H1 (cell line): ENCODE measurements at regions not wholly inside any gene's neighbourhood (a gene's known extent, or its start where the extent isn't known, plus 50 kb on each side); places are given as distances from the start of the nearest gene placed in this dataset.

Experiments used
- CTCF ChIA-PET: fragments of 300-600 bp; sonication (Branson Sonifier 250); formaldehyde crosslinking; loops from one replicate; lab custom pipeline; 2021; ENCODE audit not compliant: partially characterized antibody; lab: Charles Lee
- POLR2A ChIA-PET: fragments of 300-600 bp; sonication (Branson Sonifier 250); formaldehyde crosslinking; loops from one replicate; lab custom pipeline; 2021; ENCODE audit warnings: inconsistent platforms; ENCODE audit not compliant: partially characterized antibody; lab: Charles Lee
- DNase-seq, 2 experiments: peaks; one replicate each; pipeline versions ENCODE4 v3.0.0 to v3.0.0-alpha.2; 2010 to 2022; ENCODE audit warnings: low spot score in 2 of 2, low read depth in 1 of 2, mixed read lengths in 1 of 2
- FAIRE-seq: peaks from 2 replicates; lab custom pipeline; 2011; peaks lifted over from hg19 to GRCh38; lab: Jason Lieb, UNC
- H2AFZ ChIP-seq: 2 replicates; pipeline ENCODE4 v1.8.1; 2012; ENCODE audit warnings: low read length, inconsistent platforms
- H2AK5ac ChIP-seq: 2 replicates; pipeline ENCODE4 v1.6.1; 2013; ENCODE audit warnings: low read depth, low read length
- H2BK120ac ChIP-seq: replicated peaks from 2 replicates; pipeline ENCODE3; 2013; ENCODE audit warnings: low read depth, low read length, inconsistent platforms
- H2BK12ac ChIP-seq: 2 replicates; pipeline ENCODE4 v1.6.1; 2013; ENCODE audit warnings: low read depth, low read length
- H2BK15ac ChIP-seq: 2 replicates; pipeline ENCODE4 v1.6.1; 2013; ENCODE audit warnings: low read length
- H2BK20ac ChIP-seq: 2 replicates; pipeline ENCODE4 v1.6.1; 2013; ENCODE audit warnings: low read length
- H2BK5ac ChIP-seq: 2 replicates; pipeline ENCODE4 v1.6.1; 2013; ENCODE audit warnings: low read depth, low read length
- H3K14ac ChIP-seq: 2 replicates; pipeline ENCODE4 v1.6.1; 2013; ENCODE audit warnings: inconsistent platforms; ENCODE audit not compliant: insufficient read length
- H3K18ac ChIP-seq: 2 replicates; pipeline ENCODE4 v1.6.1; 2013; ENCODE audit warnings: low read length; ENCODE audit errors: extremely low read depth
- H3K23ac ChIP-seq: 2 replicates; pipeline ENCODE4 v1.6.1; 2013; ENCODE audit warnings: inconsistent platforms; ENCODE audit not compliant: insufficient read length
- H3K23me2 ChIP-seq: 2 replicates; pipeline ENCODE4 v1.6.1; 2013; ENCODE audit warnings: low read depth, low read length
- H3K27ac ChIP-seq: 2 replicates; pipeline ENCODE4 v1.6.1; 2011; ENCODE audit warnings: low read depth, low read length, inconsistent platforms
- H3K27me3 ChIP-seq, 4 experiments: replicated peaks in 1 of 4; 1 replicate in 1 of 4; 2 replicates in 3 of 4; pipeline versions ENCODE4 v1.6.1 to v1.8.1; 2011 to 2013; ENCODE audit warnings: low read length in 3 of 4, mild to moderate bottlenecking in 3 of 4, inconsistent platforms in 2 of 4, mixed read lengths in 2 of 4, moderate library complexity in 1 of 4; ENCODE audit not compliant: control insufficient read depth in 3 of 4, insufficient read depth in 3 of 4; ENCODE audit errors: extremely low read depth in 1 of 4
- H3K36me3 ChIP-seq, 4 experiments: 2 replicates each; pipeline versions ENCODE4 v1.6.1 to v1.8.1; 2011 to 2013; ENCODE audit warnings: mild to moderate bottlenecking in 4 of 4, low read length in 3 of 4, moderate library complexity in 2 of 4, control low read depth in 1 of 4, inconsistent platforms in 1 of 4; ENCODE audit not compliant: insufficient read depth in 4 of 4, control insufficient read depth in 2 of 4
- H3K4ac ChIP-seq: replicated peaks from 2 replicates; pipeline ENCODE3; 2013; ENCODE audit warnings: low read length, low read depth, mixed read lengths, inconsistent platforms; ENCODE audit not compliant: insufficient read length
- H3K4me1 ChIP-seq, 4 experiments: replicated peaks in 1 of 4; 1 replicate in 1 of 4; 2 replicates in 3 of 4; pipeline versions ENCODE4 v1.6.1 to v1.8.1; 2011 to 2013; ENCODE audit warnings: low read length in 3 of 4, inconsistent platforms in 2 of 4, mixed read lengths in 1 of 4; ENCODE audit not compliant: insufficient read depth in 4 of 4, control insufficient read depth in 3 of 4
- H3K4me2 ChIP-seq, 2 experiments: 2 replicates each; pipeline versions ENCODE4 v1.6.1 to v1.8.1; 2011 to 2013; ENCODE audit warnings: low read depth in 2 of 2, low read length in 2 of 2, control low read depth in 1 of 2, inconsistent platforms in 1 of 2, mild to moderate bottlenecking in 1 of 2; ENCODE audit not compliant: insufficient read depth in 1 of 2
- H3K4me3 ChIP-seq, 4 experiments: fragments of 200-600, 300-600 bp in 1 of 4; sonication (generic), shearing (Covaris generic), sonication (Bioruptor Twin) in 1 of 4; 2 replicates each; pipeline versions ENCODE4 v1.5.1 to v1.8.1; 2011 to 2016; ENCODE audit warnings: low read length in 4 of 4, low read depth in 3 of 4, control low read depth in 2 of 4, inconsistent platforms in 2 of 4, mild to moderate bottlenecking in 2 of 4, mixed read lengths in 1 of 4, moderate library complexity in 1 of 4; ENCODE audit not compliant: insufficient read depth in 2 of 4; ENCODE audit errors: extremely low read depth in 1 of 4
- H3K56ac ChIP-seq: replicated peaks from 2 replicates; pipeline ENCODE3; 2013; ENCODE audit warnings: low read depth, mild to moderate bottlenecking, mixed read lengths, low read length, inconsistent platforms; ENCODE audit not compliant: insufficient read length
- H3K79me1 ChIP-seq: 2 replicates; pipeline ENCODE4 v1.6.1; 2013; ENCODE audit warnings: low read depth, low read length, control low read depth
- H3K79me2 ChIP-seq, 2 experiments: 2 replicates each; pipeline versions ENCODE4 v1.6.1 to v1.8.1; 2012 to 2013; ENCODE audit warnings: low read length in 2 of 2, mild to moderate bottlenecking in 2 of 2, inconsistent platforms in 1 of 2; ENCODE audit not compliant: insufficient read depth in 2 of 2, control insufficient read depth in 1 of 2
- H3K9ac ChIP-seq, 4 experiments: replicated peaks in 1 of 4; 1 replicate in 1 of 4; 2 replicates in 3 of 4; pipeline versions ENCODE4 v1.6.1 to v1.8.1; 2011 to 2013; ENCODE audit warnings: low read depth in 3 of 4, low read length in 3 of 4, control low read depth in 2 of 4, mild to moderate bottlenecking in 2 of 4, moderate library complexity in 2 of 4, inconsistent platforms in 1 of 4; ENCODE audit errors: extremely low read depth in 1 of 4
- H3K9me3 ChIP-seq, 2 experiments: 2 replicates each; pipeline versions ENCODE4 v1.6.1 to v1.8.1; 2012 to 2013; ENCODE audit warnings: mild to moderate bottlenecking in 2 of 2, moderate library complexity in 2 of 2, control low read depth in 1 of 2, inconsistent platforms in 1 of 2, low read depth in 1 of 2, low read length in 1 of 2, mixed read lengths in 1 of 2; ENCODE audit not compliant: insufficient read depth in 2 of 2
- H4K20me1 ChIP-seq, 2 experiments: replicated peaks in 1 of 2; 2 replicates each; pipeline versions ENCODE3 to v1.8.1; 2011 to 2013; ENCODE audit warnings: inconsistent platforms in 2 of 2, low read length in 2 of 2, mild to moderate bottlenecking in 1 of 2; ENCODE audit not compliant: insufficient read depth in 2 of 2, control insufficient read depth in 1 of 2
- H4K5ac ChIP-seq: 2 replicates; pipeline ENCODE4 v1.6.1; 2013; ENCODE audit warnings: low read length, low read depth, mixed read lengths, inconsistent platforms; ENCODE audit not compliant: insufficient read length
- H4K8ac ChIP-seq: 2 replicates; pipeline ENCODE4 v1.8.0; 2013; ENCODE audit warnings: mild to moderate bottlenecking, moderate library complexity, low read length, inconsistent platforms; ENCODE audit not compliant: insufficient read depth; ENCODE audit errors: extremely low read depth
- H4K91ac ChIP-seq: replicated peaks from 2 replicates; pipeline ENCODE3; 2013; ENCODE audit warnings: low read length, mixed read lengths, inconsistent platforms; ENCODE audit not compliant: insufficient read length
- MAX ChIP-seq: IDR thresholded peaks from 2 replicates; pipeline ENCODE4 v1.6.1; 2012; ENCODE audit warnings: inconsistent platforms
- TEAD4 ChIP-seq: IDR thresholded peaks from 2 replicates; pipeline ENCODE4 v1.6.1; 2012; ENCODE audit warnings: low read depth, low read length, inconsistent platforms, mixed read lengths
- WGBS, 2 experiments: shearing (Covaris generic) in 1 of 2; methylation state at CpG; one replicate each; pipeline versions ENCODE4 v1.1.6 to v1.1.7; 2013 to 2015; ENCODE audit warnings: low lambda C conversion rate in 2 of 2, mixed read lengths in 2 of 2, inconsistent platforms in 1 of 2, low coverage in 1 of 2, missing lambda C conversion rate in 1 of 2; ENCODE audit not compliant: insufficient replicate concordance in 2 of 2, insufficient coverage in 1 of 2, insufficient read length in 1 of 2; ENCODE audit errors: extremely low coverage in 1 of 2, missing lambda C conversion rate in 1 of 2; 5-methylcytosine and 5-hydroxymethylcytosine counted together

DNA sequence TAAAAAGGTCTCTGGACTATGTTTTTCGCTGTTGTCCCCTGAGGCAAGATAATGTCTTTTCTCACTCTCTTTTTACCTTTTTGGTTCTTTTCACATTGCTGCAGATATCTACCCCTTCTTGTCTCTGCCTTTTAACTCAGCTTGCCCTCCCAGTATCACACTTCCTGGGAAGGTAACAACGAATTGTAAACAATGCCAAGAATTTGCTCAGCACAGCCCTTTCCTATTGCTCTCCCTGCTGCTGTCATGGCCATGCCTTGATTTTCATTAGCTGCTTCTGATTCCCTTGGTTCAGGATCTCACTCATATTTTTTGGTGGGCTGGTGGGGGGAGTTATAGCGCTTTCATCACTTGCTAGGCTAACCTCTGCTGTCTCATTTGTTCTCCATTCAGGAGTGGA lies 123.1 kb upstream of the DPH6 start:
- Histone ChIP-seq H3K23me2 (no peaks in the 10 kb centered on the region), H3K18ac (no peak overlapping the region), H3K4me2 (peak overlapping the region in 1 of 2 experiments; percentile 13; a peak in 1 of 4 replicates), H3K4ac (no peak overlapping the region), H3K27me3 (no peaks in the 10 kb centered on the region), H2BK15ac (no peak overlapping the region), H3K4me3 (no peak overlapping the region), H2AK5ac (no peak overlapping the region), H3K9ac (no peak overlapping the region), H3K23ac (no peak overlapping the region), H4K8ac (no peak overlapping the region), H3K56ac (no peak overlapping the region), H3K79me1 (no peaks in the 10 kb centered on the region), H3K79me2 (no peaks in the 10 kb centered on the region), H2BK12ac (no peak overlapping the region; the same call in 1 of the 2 replicates), H2BK5ac (no peak overlapping the region), H3K36me3 (no peaks in the 10 kb centered on the region), H4K91ac (no peak overlapping the region), H3K4me1 (peaks cover 0 to 12% (median 0%) of the 10 kb centered on the region in 4 experiments; a peak in 4 of 7 replicates), H3K27ac (no peak overlapping the region), H3K9me3 (no peaks in the 10 kb centered on the region), H2BK20ac (no peak overlapping the region), H2BK120ac (no peak overlapping the region), H2AFZ (peak overlapping the region; percentile 71; the same call in 1 of the 2 replicates), H4K20me1 (no peaks in the 10 kb centered on the region), H3K14ac (no peak overlapping the region), H4K5ac (no peak overlapping the region)
- DNase-seq (no peak), FAIRE-seq (no peak)
- CTCF ChIA-PET, result interaction anchor here (1.6 kb wide), 1 partner anchor 9 kb away, joined by 3 read pairs; no protein-coding TSS in a partner anchor
- POLR2A ChIA-PET, result no interaction called here
- 58% methylated on average over 3 of the region's 3 CpGs; no CpG with 5 or more reads in 1 of the 2 experiments for WGBS, 2 experiments
- no peak for TF ChIP-seq MAX
- peak; percentile 70; the same call in 1 of the 2 replicates for TF ChIP-seq TEAD4
